ES-I3 (cell line): ENCODE measurements at regions not wholly inside any gene's neighbourhood (a gene's known extent, or its start where the extent isn't known, plus 50 kb on each side); places are given as distances from the start of the nearest gene placed in this dataset.

Experiments used
- H3K36me3 ChIP-seq: 2 replicates; pipeline ENCODE4 v1.6.1; 2013; ENCODE audit warnings: mild to moderate bottlenecking, low read length, control low read depth, moderate library complexity; ENCODE audit not compliant: insufficient read depth
- H3K4me1 ChIP-seq: 2 replicates; pipeline ENCODE4 v1.6.1; 2013; ENCODE audit warnings: mild to moderate bottlenecking, control low read depth, low read length; ENCODE audit not compliant: insufficient read depth
- H3K9ac ChIP-seq: 2 replicates; pipeline ENCODE4 v1.6.1; 2013; ENCODE audit warnings: low read depth, mild to moderate bottlenecking, low read length, moderate library complexity
- H3K9me3 ChIP-seq: 2 replicates; pipeline ENCODE4 v1.6.1; 2013; ENCODE audit warnings: mild to moderate bottlenecking, low read length, moderate library complexity; ENCODE audit not compliant: control insufficient read depth, insufficient read depth

GRCh38 chr1:147046189-147046862, 108.2 kb downstream of the NBPF12 start:
- H3K9ac ChIP-seq, result no peak overlapping the region
- H3K9me3 ChIP-seq, result no peaks in the 10 kb centered on the region
- no peaks in the 10 kb centered on the region for H3K4me1 ChIP-seq
- H3K36me3 ChIP-seq, result no peaks in the 10 kb centered on the region
